Esophagus squamous epithelium (tissue), 4 donors: ENCODE measurements at regions not wholly inside any gene's neighbourhood (a gene's known extent, or its start where the extent isn't known, plus 50 kb on each side); places are given as distances from the start of the nearest gene placed in this dataset.

Source experiments
- POLR2A ChIP-seq, 4 donors: fragments of 450-650 bp; IDR thresholded peaks; one replicate each; pipeline ENCODE4 v1.6.1; 2017; ENCODE audit warnings: antibody characterized with exemption in 4 of 4, mild to moderate bottlenecking in 4 of 4, moderate library complexity in 3 of 4
- TF ChIP-seq, protein P1 (sequence below), 6 experiments: fragments of 450-650 bp in 4 of 6; fragments of 200-600 bp in 2 of 6; sonication (generic) in 2 of 6; IDR thresholded peaks; one replicate each; pipeline ENCODE4 v1.5.1; 2016 to 2019; ENCODE audit warnings: antibody characterized with exemption in 6 of 6, mild to moderate bottlenecking in 4 of 6, moderate library complexity in 4 of 6

DNA sequence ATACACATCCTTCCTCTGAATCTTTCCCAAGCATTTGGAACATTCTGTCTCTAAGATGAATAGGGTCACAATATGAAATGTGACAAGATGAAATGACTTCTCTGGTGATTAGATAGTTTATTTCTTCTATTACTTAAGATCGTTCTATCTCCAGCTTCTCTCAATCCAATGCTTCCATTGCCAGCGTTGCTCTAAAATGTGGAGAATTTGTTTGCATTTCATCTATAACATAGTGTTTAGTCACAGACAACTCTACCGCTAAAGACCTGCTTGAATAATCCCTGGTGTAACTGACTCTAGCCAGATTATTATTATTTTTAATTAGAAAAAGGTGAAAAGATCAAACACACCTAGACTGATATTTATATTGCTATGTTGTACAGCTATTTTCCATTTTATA, 184.7 kb upstream of the PRICKLE1 start:
- TF ChIP-seq POLR2A (IDR thresholded peaks at IDR 0.05) = no peak
- TF ChIP-seq, protein P1, sequence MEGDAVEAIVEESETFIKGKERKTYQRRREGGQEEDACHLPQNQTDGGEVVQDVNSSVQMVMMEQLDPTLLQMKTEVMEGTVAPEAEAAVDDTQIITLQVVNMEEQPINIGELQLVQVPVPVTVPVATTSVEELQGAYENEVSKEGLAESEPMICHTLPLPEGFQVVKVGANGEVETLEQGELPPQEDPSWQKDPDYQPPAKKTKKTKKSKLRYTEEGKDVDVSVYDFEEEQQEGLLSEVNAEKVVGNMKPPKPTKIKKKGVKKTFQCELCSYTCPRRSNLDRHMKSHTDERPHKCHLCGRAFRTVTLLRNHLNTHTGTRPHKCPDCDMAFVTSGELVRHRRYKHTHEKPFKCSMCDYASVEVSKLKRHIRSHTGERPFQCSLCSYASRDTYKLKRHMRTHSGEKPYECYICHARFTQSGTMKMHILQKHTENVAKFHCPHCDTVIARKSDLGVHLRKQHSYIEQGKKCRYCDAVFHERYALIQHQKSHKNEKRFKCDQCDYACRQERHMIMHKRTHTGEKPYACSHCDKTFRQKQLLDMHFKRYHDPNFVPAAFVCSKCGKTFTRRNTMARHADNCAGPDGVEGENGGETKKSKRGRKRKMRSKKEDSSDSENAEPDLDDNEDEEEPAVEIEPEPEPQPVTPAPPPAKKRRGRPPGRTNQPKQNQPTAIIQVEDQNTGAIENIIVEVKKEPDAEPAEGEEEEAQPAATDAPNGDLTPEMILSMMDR (IDR thresholded peaks at IDR 0.05) = no peak
